Activated CD8-positive, alpha-beta T cell treated with anti-CD3 and anti-CD28 coated beads for 36 hours (primary cell): ENCODE measurements at regions not wholly inside any gene's neighbourhood (a gene's known extent, or its start where the extent isn't known, plus 50 kb on each side); places are given as distances from the start of the nearest gene placed in this dataset.

ENCODE experiments used
- ATAC-seq: fragments of 200-7000 bp; cut with Tn5 transposase; one replicate; pipeline ENCODE4 v1.10.0; 2021; ENCODE audit warnings: mild to moderate bottlenecking, moderate library complexity
- CTCF ChIA-PET: fragments of 350-600 bp; sonication (Branson Sonifier 250); formaldehyde crosslinking; loops from one replicate; lab custom pipeline; 2021; ENCODE audit warnings: antibody characterized with exemption; lab: Charles Lee
- POLR2A ChIA-PET: fragments of 350-600 bp; sonication (Branson Sonifier 250); formaldehyde crosslinking; loops from one replicate; lab custom pipeline; 2021; ENCODE audit warnings: antibody characterized with exemption; lab: Charles Lee
- DNase-seq: peaks from one replicate; pipeline ENCODE4 v3.0.0-alpha.2; 2020
- H3K27ac Mint-ChIP-seq: one replicate; pipeline ENCODE4 v1.8.0; 2021; ENCODE audit warnings: mild to moderate bottlenecking, mixed read lengths
- H3K27me3 Mint-ChIP-seq: one replicate; pipeline ENCODE4 v1.8.0; 2021; ENCODE audit warnings: mixed read lengths
- H3K36me3 Mint-ChIP-seq: one replicate; pipeline ENCODE4 v1.8.0; 2021; ENCODE audit warnings: low read depth, mixed read lengths
- H3K4me1 Mint-ChIP-seq: one replicate; pipeline ENCODE4 v1.8.0; 2021; ENCODE audit warnings: low read depth, mixed read lengths
- H3K4me3 Mint-ChIP-seq: one replicate; pipeline ENCODE4 v1.8.0; 2021; ENCODE audit warnings: mild to moderate bottlenecking, moderate library complexity, mixed read lengths
- H3K9me3 Mint-ChIP-seq: one replicate; pipeline ENCODE4 v1.8.0; 2021; ENCODE audit warnings: mixed read lengths
- intact Hi-C: fragments of 100-400 bp; cut with micrococcal nuclease; formaldehyde crosslinking; loops from one replicate; pipeline ENCODE4 v1.10.0; 2022
- TF ChIP-seq, protein P1 (sequence below): fragments of 200-600 bp; IDR thresholded peaks from one replicate; pipeline ENCODE4 v1.8.0; 2022; ENCODE audit warnings: antibody characterized with exemption, mild to moderate bottlenecking

DNA sequence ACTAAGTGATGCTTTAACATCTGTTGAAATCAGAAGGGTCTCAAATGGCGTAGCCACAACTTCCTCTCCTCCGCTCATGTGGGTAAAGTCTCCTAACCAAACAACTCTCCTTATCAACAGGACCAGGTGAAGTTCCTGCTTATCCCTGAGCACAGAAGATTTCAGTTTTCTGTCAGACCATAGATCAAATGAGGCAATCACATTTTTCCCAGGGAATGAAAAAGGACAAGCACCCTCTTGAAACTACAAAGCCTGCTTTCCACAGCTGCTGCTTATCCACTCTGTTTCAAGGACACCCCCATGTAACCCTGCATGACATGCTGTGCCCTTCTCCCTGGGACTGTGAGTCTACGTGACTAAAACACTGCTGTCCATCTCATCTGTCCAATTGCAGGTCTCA, 788.3 kb upstream of the SLITRK5 start:
- ChIA-PET POLR2A (no interaction called here), CTCF (no interaction called here)
- TF ChIP-seq, protein P1, sequence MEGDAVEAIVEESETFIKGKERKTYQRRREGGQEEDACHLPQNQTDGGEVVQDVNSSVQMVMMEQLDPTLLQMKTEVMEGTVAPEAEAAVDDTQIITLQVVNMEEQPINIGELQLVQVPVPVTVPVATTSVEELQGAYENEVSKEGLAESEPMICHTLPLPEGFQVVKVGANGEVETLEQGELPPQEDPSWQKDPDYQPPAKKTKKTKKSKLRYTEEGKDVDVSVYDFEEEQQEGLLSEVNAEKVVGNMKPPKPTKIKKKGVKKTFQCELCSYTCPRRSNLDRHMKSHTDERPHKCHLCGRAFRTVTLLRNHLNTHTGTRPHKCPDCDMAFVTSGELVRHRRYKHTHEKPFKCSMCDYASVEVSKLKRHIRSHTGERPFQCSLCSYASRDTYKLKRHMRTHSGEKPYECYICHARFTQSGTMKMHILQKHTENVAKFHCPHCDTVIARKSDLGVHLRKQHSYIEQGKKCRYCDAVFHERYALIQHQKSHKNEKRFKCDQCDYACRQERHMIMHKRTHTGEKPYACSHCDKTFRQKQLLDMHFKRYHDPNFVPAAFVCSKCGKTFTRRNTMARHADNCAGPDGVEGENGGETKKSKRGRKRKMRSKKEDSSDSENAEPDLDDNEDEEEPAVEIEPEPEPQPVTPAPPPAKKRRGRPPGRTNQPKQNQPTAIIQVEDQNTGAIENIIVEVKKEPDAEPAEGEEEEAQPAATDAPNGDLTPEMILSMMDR: no peak

GRCh38 chr13:86892330-86892729, 778.8 kb upstream of the SLITRK5 start:
- Mint-ChIP-seq H3K4me3 (no peak overlapping the region), H3K9me3 (peaks cover 3% of the 10 kb centered on the region), H3K4me1 (no peaks in the 10 kb centered on the region), H3K36me3 (no peaks in the 10 kb centered on the region), H3K27me3 (no peaks in the 10 kb centered on the region), H3K27ac (no peak overlapping the region)
- TF ChIP-seq, protein P1: no peak
- CTCF ChIA-PET: interaction anchor here (1.4 kb wide), 1 partner anchor 12 kb away, joined by 3 read pairs; no protein-coding TSS in a partner anchor
- ATAC-seq (no peak), DNase-seq (no peak)
- POLR2A ChIA-PET: no interaction called here
- intact Hi-C loops: no loop called here

More for the DNA sequence above, 788.3 kb upstream of the SLITRK5 start:
- intact Hi-C loops: no loop called here
- peaks cover 7% of the 10 kb centered on the region for H3K9me3 Mint-ChIP-seq
- H3K4me3 Mint-ChIP-seq: no peak overlapping the region
- ATAC-seq (no peak), DNase-seq (no peak)
- H3K27me3 Mint-ChIP-seq: no peaks in the 10 kb centered on the region
- no peaks in the 10 kb centered on the region for H3K36me3 Mint-ChIP-seq
- no peak overlapping the region for H3K27ac Mint-ChIP-seq
- no peaks in the 10 kb centered on the region for H3K4me1 Mint-ChIP-seq

- no peak overlapping the region for H3K4me3 Mint-ChIP-seq
- POLR2A ChIA-PET: no interaction called here
- H3K9me3 Mint-ChIP-seq: peaks cover 1% of the 10 kb centered on the region
Measured at GRCh38 chr13:86900906-86901305, 770.3 kb upstream of the SLITRK5 start.

GRCh38 chr13:86906127-86906874, 764.9 kb upstream of the SLITRK5 start:
- TF ChIP-seq, protein P1: no peak
- H3K27ac Mint-ChIP-seq: no peak overlapping the region
- no peaks in the 10 kb centered on the region for H3K4me1 Mint-ChIP-seq
- H3K9me3 Mint-ChIP-seq: no peaks in the 10 kb centered on the region
- no peaks in the 10 kb centered on the region for H3K36me3 Mint-ChIP-seq
- ATAC-seq (no peak), DNase-seq (no peak)
- ChIA-PET POLR2A (no interaction called here), CTCF (no interaction called here)
- intact Hi-C loops: no loop called here
- H3K4me3 Mint-ChIP-seq: no peak overlapping the region
- no peaks in the 10 kb centered on the region for H3K27me3 Mint-ChIP-seq

More at GRCh38 chr13:86900906-86901305, 770.3 kb upstream of the SLITRK5 start:
- intact Hi-C loops: no loop called here
- H3K4me1 Mint-ChIP-seq: no peaks in the 10 kb centered on the region
- no peak overlapping the region for H3K27ac Mint-ChIP-seq
- ATAC-seq: no peak
- no peak for DNase-seq
- H3K36me3 Mint-ChIP-seq: no peaks in the 10 kb centered on the region
- TF ChIP-seq, protein P1: no peak
- CTCF ChIA-PET: no interaction called here
- H3K27me3 Mint-ChIP-seq: no peaks in the 10 kb centered on the region

- H3K4me3 Mint-ChIP-seq: no peak overlapping the region
- no peaks in the 10 kb centered on the region for H3K4me1 Mint-ChIP-seq
- no peaks in the 10 kb centered on the region for H3K27me3 Mint-ChIP-seq
- no peak overlapping the region for H3K27ac Mint-ChIP-seq
- CTCF ChIA-PET: no interaction called here
- TF ChIP-seq, protein P1: no peak
- no peaks in the 10 kb centered on the region for H3K36me3 Mint-ChIP-seq
- no peaks in the 10 kb centered on the region for H3K9me3 Mint-ChIP-seq
- ATAC-seq (no peak), DNase-seq (no peak)
- intact Hi-C loops: no loop called here
- POLR2A ChIA-PET: no interaction called here
Measured at GRCh38 chr13:86907156-86907555, 764.0 kb upstream of the SLITRK5 start.
